ENCODE measurements at regions not wholly inside any gene's neighbourhood (a gene's known extent, or its start where the extent isn't known, plus 50 kb on each side); places are given as distances from the start of the nearest gene placed in this dataset.

- TF ChIP-seq POLR2A (IDR thresholded peaks at IDR 0.05) (no peak), CTCF (IDR thresholded peaks at IDR 0.05) (no peak)
These were observed 288.5 kb upstream of the NUDT12 start for GRCh38 chr5:103851091-103851490.

All from right lobe of liver (tissue), 4 donors.